ENCODE measurements at regions not wholly inside any gene's neighbourhood (a gene's known extent, or its start where the extent isn't known, plus 50 kb on each side); places are given as distances from the start of the nearest gene placed in this dataset.

- H3K4me3 ChIP-seq: peak overlapping the region; percentile 66
- TF ChIP-seq POLR2AphosphoS5 (IDR thresholded peaks at IDR 0.05) (peak in 1 of 3 donors; percentile 40), POLR2A (IDR thresholded peaks at IDR 0.05) (no peak)
- DNase-seq (ENCODE audit: low spot score in 2 of 2): peak; percentile 84 to 88
- peaks cover 44% of the 10 kb centered on the region for H3K4me1 ChIP-seq
- no peaks in the 10 kb centered on the region for H3K9me3 ChIP-seq
- 45% methylated on average over 7 of the region's 11 CpGs for WGBS
- no peaks in the 10 kb centered on the region for H3K36me3 ChIP-seq
- peak overlapping the region; percentile 99 for H3K27ac ChIP-seq
- H3K27me3 ChIP-seq: no peaks in the 10 kb centered on the region
Measured at GRCh38 chr10:78972160-78972946, 96.4 kb upstream of the ZMIZ1 start.

- H3K4me3 ChIP-seq: peak overlapping the region; percentile 66
- H3K4me1 ChIP-seq: peaks cover 53% of the 10 kb centered on the region
- H3K27ac ChIP-seq: peak overlapping the region; percentile 99
- H3K9me3 ChIP-seq: no peaks in the 10 kb centered on the region
- DNase-seq (ENCODE audit: low spot score in 2 of 2): peak; percentile 87 to 90
- 10% methylated on average over 14 of the region's 49 CpGs for WGBS
- TF ChIP-seq POLR2A (IDR thresholded peaks at IDR 0.05) (peak in 1 of 2 donors; percentile 48), POLR2AphosphoS5 (IDR thresholded peaks at IDR 0.05) (peak in 2 of 3 donors; percentile 55 to 60), EP300 (IDR thresholded peaks at IDR 0.05) (no peak)
- no peaks in the 10 kb centered on the region for H3K27me3 ChIP-seq
- H3K36me3 ChIP-seq: no peaks in the 10 kb centered on the region
Measured at GRCh38 chr10:78972947-78973900, 95.5 kb upstream of the ZMIZ1 start.

DNA sequence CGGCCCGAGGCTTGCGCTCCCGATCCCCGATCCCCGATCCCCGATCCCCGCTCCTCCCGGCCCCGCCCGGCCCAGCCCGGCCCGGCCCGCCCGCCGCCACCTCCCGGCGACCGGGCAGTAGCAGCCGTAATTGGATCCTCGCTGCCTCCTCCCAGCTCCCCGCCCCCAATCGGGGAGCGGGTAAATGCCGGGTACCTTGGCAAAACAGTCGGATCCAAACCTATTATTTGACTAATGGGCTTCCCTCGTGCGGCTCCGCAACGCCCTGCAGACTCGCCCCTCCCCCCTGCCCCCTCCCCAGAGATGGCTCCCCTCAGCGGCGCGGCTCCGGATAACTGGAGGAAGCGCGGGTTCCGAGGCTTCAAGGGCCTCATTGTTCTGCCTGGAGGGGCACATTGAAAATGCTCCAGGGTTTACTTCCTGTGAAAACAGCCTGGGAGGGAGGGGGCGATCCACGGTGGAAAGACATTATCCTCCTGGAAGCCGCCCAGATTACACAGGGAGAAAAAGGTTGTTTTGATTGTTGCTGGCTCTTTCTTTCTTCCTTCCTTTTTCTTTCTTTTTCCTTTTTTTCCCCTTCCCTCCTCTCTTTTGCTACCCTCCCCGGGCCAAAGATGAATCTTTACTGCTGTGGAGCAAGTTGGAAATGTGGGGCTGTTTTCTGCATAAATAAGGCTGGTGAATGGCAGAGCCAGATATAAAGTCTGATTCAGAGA lies 94.7 kb upstream of the ZMIZ1 start:
- DNase-seq (ENCODE audit: low spot score in 2 of 2): peak; percentile 88
- H3K27me3 ChIP-seq: no peaks in the 10 kb centered on the region
- no peaks in the 10 kb centered on the region for H3K36me3 ChIP-seq
- H3K27ac ChIP-seq: peak overlapping the region; percentile 99
- under 1% methylated on average over 14 of the region's 42 CpGs for WGBS
- peaks cover 46% of the 10 kb centered on the region for H3K4me1 ChIP-seq
- TF ChIP-seq POLR2A (IDR thresholded peaks at IDR 0.05) (no peak), POLR2AphosphoS5 (IDR thresholded peaks at IDR 0.05) (no peak), EP300 (IDR thresholded peaks at IDR 0.05) (no peak), CTCF (IDR thresholded peaks at IDR 0.05) (no peak)
- H3K4me3 ChIP-seq: peak overlapping the region; percentile 66
- no peaks in the 10 kb centered on the region for H3K9me3 ChIP-seq

DNA sequence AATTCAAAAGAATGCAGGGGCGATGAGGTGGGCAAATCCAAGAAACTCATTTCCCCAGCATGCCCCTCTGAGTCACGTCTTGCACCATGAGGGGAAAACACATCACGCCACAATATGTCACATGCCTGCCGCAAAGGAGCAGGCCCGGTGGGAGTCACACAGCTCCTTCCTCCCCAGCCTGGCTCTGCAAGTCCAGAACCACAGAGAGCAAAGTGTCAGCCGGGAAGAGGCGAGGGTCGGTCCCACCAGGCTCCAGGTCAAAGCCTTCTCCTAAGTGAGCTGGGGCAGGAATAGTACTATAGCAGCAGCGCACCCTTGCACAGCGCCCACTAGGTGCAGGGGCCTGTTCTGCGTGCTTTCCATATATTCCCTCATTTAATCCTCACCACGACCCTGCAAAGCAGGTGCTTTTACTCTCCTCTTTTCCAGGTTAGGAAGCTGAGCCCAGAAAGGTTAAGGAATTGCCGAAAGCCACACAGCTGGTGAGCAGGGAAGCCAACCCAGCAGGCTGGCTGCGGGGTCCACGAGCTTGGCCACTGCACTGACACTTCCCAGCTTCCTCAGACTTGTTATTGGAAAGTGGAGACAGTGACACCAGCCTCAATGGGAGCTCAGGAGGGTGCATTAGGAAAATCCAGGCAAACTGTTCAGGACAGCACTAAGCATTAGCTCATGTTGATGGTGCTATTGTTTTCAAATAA lies 94.0 kb upstream of the ZMIZ1 start:
- Histone ChIP-seq H3K27me3 (no peaks in the 10 kb centered on the region), H3K27ac (peak overlapping the region; percentile 99), H3K36me3 (no peaks in the 10 kb centered on the region), H3K9me3 (no peaks in the 10 kb centered on the region), H3K4me3 (peak overlapping the region; percentile 66), H3K4me1 (peaks cover 46% of the 10 kb centered on the region)
- WGBS: 46% methylated on average over 8 of the region's 15 CpGs
- DNase-seq (ENCODE audit: low spot score in 2 of 2): peak; percentile 91 to 93
- TF ChIP-seq POLR2AphosphoS5 (IDR thresholded peaks at IDR 0.05) (peak in 2 of 3 donors; percentile 62 to 73), CTCF (IDR thresholded peaks at IDR 0.05) (peak; percentile 14 to 39), EP300 (IDR thresholded peaks at IDR 0.05) (no peak)

DNA sequence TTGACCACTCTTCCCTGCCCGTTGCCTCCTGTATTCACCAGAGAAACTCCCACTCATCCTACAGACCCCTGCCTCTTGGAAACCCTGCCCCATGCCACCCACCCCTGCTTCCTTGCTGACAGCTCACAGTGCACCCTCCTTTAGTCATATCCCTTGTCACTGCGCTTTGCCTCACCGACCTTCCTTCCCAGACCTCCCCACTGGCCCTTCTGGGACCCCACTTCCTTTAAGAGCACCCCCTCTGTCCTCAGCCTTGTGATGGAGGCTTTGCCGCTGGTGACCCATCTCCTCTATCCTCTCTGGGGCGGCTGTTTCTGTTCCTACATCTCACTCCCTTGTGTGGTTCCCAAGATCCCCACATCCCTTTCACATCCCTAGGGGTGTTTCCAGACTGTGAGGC lies 92.8 kb upstream of the ZMIZ1 start:
- 92% methylated on average over 5 of the region's 5 CpGs for WGBS
- H3K27ac ChIP-seq: no peak overlapping the region
- H3K4me1 ChIP-seq: peaks cover 46% of the 10 kb centered on the region

More for the DNA sequence above, 92.8 kb upstream of the ZMIZ1 start:
- DNase-seq (ENCODE audit: low spot score in 2 of 2): no peak
- TF ChIP-seq POLR2A (IDR thresholded peaks at IDR 0.05): no peak
- no peak for TF ChIP-seq EP300 (IDR thresholded peaks at IDR 0.05)
- TF ChIP-seq POLR2AphosphoS5 (IDR thresholded peaks at IDR 0.05): no peak
- no peak for TF ChIP-seq CTCF (IDR thresholded peaks at IDR 0.05)
- Histone ChIP-seq H3K36me3 (no peaks in the 10 kb centered on the region), H3K4me3 (no peak overlapping the region), H3K9me3 (no peaks in the 10 kb centered on the region), H3K27me3 (no peaks in the 10 kb centered on the region)

Measured in suprapubic skin (tissue), 4 donors.